H9 (cell line): ENCODE measurements at regions not wholly inside any gene's neighbourhood (a gene's known extent, or its start where the extent isn't known, plus 50 kb on each side); places are given as distances from the start of the nearest gene placed in this dataset.

Experiments used
- DNase-seq: peaks from one replicate; pipeline ENCODE4 v3.0.0-alpha.2; 2017
- H2AFZ ChIP-seq: one replicate; pipeline ENCODE4 v1.6.1; 2013; ENCODE audit warnings: mild to moderate bottlenecking, low read length, control low read depth, moderate library complexity
- H2AK5ac ChIP-seq: 2 replicates; pipeline ENCODE4 v1.6.1; 2013; ENCODE audit warnings: low read length, control low read depth, mixed read lengths; ENCODE audit not compliant: insufficient read length
- H2BK120ac ChIP-seq: one replicate; pipeline ENCODE4 v1.6.1; 2013; ENCODE audit warnings: low read depth, mild to moderate bottlenecking, low read length, control low read depth, inconsistent platforms; ENCODE audit not compliant: poor library complexity, severe bottlenecking
- H2BK12ac ChIP-seq: 2 replicates; pipeline ENCODE4 v1.6.1; 2013; ENCODE audit warnings: low read length, control low read depth, mixed read lengths, low read depth; ENCODE audit not compliant: insufficient read length
- H2BK15ac ChIP-seq: 2 replicates; pipeline ENCODE4 v1.6.1; 2013; ENCODE audit warnings: low read depth, low read length, control low read depth
- H2BK20ac ChIP-seq: one replicate; pipeline ENCODE4 v1.6.1; 2013; ENCODE audit warnings: low read depth, mild to moderate bottlenecking, low read length, control low read depth, inconsistent platforms; ENCODE audit not compliant: poor library complexity, severe bottlenecking
- H2BK5ac ChIP-seq: 2 replicates; pipeline ENCODE4 v1.6.1; 2013; ENCODE audit warnings: low read length, control low read depth, mixed read lengths; ENCODE audit not compliant: insufficient read length
- H3K14ac ChIP-seq: 2 replicates; pipeline ENCODE4 v1.6.1; 2013; ENCODE audit warnings: low read length, control low read depth; ENCODE audit not compliant: insufficient read depth
- H3K18ac ChIP-seq: 2 replicates; pipeline ENCODE4 v1.6.1; 2013; ENCODE audit warnings: low read depth, mild to moderate bottlenecking, mixed read lengths, low read length, control low read depth; ENCODE audit not compliant: insufficient read length
- H3K23ac ChIP-seq: 2 replicates; pipeline ENCODE4 v1.6.1; 2013; ENCODE audit warnings: low read length, control low read depth, mixed read lengths, low read depth; ENCODE audit not compliant: insufficient read length
- H3K23me2 ChIP-seq: 2 replicates; pipeline ENCODE4 v1.6.1; 2013; ENCODE audit warnings: low read depth, mild to moderate bottlenecking, mixed read lengths, low read length, control low read depth; ENCODE audit not compliant: insufficient read length, poor library complexity, severe bottlenecking
- H3K27ac ChIP-seq: 2 replicates; pipeline ENCODE4 v1.5.1; 2013; ENCODE audit warnings: low read length, control low read depth, mixed read lengths, low read depth; ENCODE audit not compliant: insufficient read length
- H3K27me3 ChIP-seq: 2 replicates; pipeline ENCODE4 v1.6.1; 2013; ENCODE audit warnings: low read length, control low read depth, inconsistent platforms; ENCODE audit not compliant: insufficient read depth
- H3K4ac ChIP-seq: 2 replicates; pipeline ENCODE4 v1.6.1; 2013; ENCODE audit warnings: low read depth, mild to moderate bottlenecking, control low read depth, inconsistent platforms, low read length, moderate library complexity
- H3K4me1 ChIP-seq: 2 replicates; pipeline ENCODE4 v1.6.1; 2013; ENCODE audit warnings: low read length, control low read depth, inconsistent platforms; ENCODE audit not compliant: insufficient read depth
- H3K4me2 ChIP-seq: 2 replicates; pipeline ENCODE4 v1.6.1; 2013; ENCODE audit warnings: low read length, control low read depth, mixed read lengths; ENCODE audit not compliant: insufficient read length, insufficient read depth
- H3K56ac ChIP-seq: 2 replicates; pipeline ENCODE4 v1.6.1; 2013; ENCODE audit warnings: low read depth, mild to moderate bottlenecking, mixed read lengths, low read length, control low read depth; ENCODE audit not compliant: insufficient read length
- H3K79me1 ChIP-seq: 2 replicates; pipeline ENCODE4 v1.6.1; 2013; ENCODE audit warnings: low read depth, mild to moderate bottlenecking, moderate library complexity, low read length, control low read depth, inconsistent platforms; ENCODE audit not compliant: insufficient read depth, poor library complexity, severe bottlenecking
- H3K79me2 ChIP-seq: 2 replicates; pipeline ENCODE4 v1.6.1; 2013; ENCODE audit warnings: low read length, control low read depth, inconsistent platforms; ENCODE audit not compliant: insufficient read depth
- H3K9ac ChIP-seq: 2 replicates; pipeline ENCODE4 v1.6.1; 2013; ENCODE audit warnings: low read length, control low read depth, mixed read lengths; ENCODE audit not compliant: insufficient read length; ENCODE audit errors: extremely low read depth
- H3K9me3 ChIP-seq: one replicate; pipeline ENCODE4 v1.6.1; 2013; ENCODE audit warnings: low read depth, low read length, inconsistent platforms; ENCODE audit not compliant: control insufficient read depth
- H3T11ph ChIP-seq: one replicate; pipeline ENCODE4 v1.6.1; 2013; ENCODE audit warnings: mild to moderate bottlenecking, low read length, control low read depth, inconsistent platforms
- H4K20me1 ChIP-seq: one replicate; pipeline ENCODE4 v1.6.1; 2013; ENCODE audit not compliant: control insufficient read depth, insufficient read length, insufficient read depth
- H4K5ac ChIP-seq: 2 replicates; pipeline ENCODE4 v1.6.1; 2013; ENCODE audit warnings: low read depth, mild to moderate bottlenecking, mixed read lengths, low read length, control low read depth; ENCODE audit not compliant: insufficient read length
- H4K8ac ChIP-seq: replicated peaks from 2 replicates; pipeline ENCODE4 v1.6.1; 2013; ENCODE audit warnings: low read length, control low read depth, mixed read lengths, low read depth; ENCODE audit not compliant: insufficient read length
- H4K91ac ChIP-seq: 2 replicates; pipeline ENCODE4 v1.6.1; 2013; ENCODE audit warnings: low read depth, mild to moderate bottlenecking, moderate library complexity, mixed read lengths, low read length, control low read depth; ENCODE audit not compliant: insufficient read length
- H3K27ac Mint-ChIP-seq, 3 experiments: 2 replicates in 2 of 3; 3 replicates in 1 of 3; pipeline ENCODE4 v1.8.0; 2020 to 2021; ENCODE audit warnings: mixed read lengths in 3 of 3, mild to moderate bottlenecking in 1 of 3, moderate library complexity in 1 of 3
- H3K27me3 Mint-ChIP-seq: 2 replicates; pipeline ENCODE4 v1.8.0; 2021; ENCODE audit warnings: low read depth, mild to moderate bottlenecking, moderate library complexity, mixed read lengths
- H3K36me3 Mint-ChIP-seq, 3 experiments: 2 replicates in 2 of 3; 3 replicates in 1 of 3; pipeline ENCODE4 v1.8.0; 2020 to 2021; ENCODE audit warnings: low read depth in 3 of 3, mixed read lengths in 3 of 3; ENCODE audit not compliant: insufficient read depth in 1 of 3
- H3K4me1 Mint-ChIP-seq, 2 experiments: 2 replicates each; pipeline ENCODE4 v1.8.0; 2020; ENCODE audit warnings: mixed read lengths in 2 of 2
- H3K4me3 Mint-ChIP-seq, 2 experiments: 2 replicates in 1 of 2; 3 replicates in 1 of 2; pipeline ENCODE4 v1.8.0; 2020 to 2021; ENCODE audit warnings: mild to moderate bottlenecking in 2 of 2, mixed read lengths in 2 of 2, moderate library complexity in 1 of 2
- H3K9me3 Mint-ChIP-seq, 2 experiments: 2 replicates in 1 of 2; 3 replicates in 1 of 2; pipeline ENCODE4 v1.8.0; 2020; ENCODE audit warnings: mild to moderate bottlenecking in 2 of 2, mixed read lengths in 2 of 2, moderate library complexity in 1 of 2
- WGBS: extraction: QIAGEN DNeasy Blood & Tissue Kit; methylation state at CpG from one replicate; pipeline ENCODE4 v1.1.7; 2013; ENCODE audit warnings: missing lambda C conversion rate, low lambda C conversion rate, mixed read lengths; ENCODE audit not compliant: insufficient read length; ENCODE audit errors: extremely low coverage; 5-methylcytosine and 5-hydroxymethylcytosine counted together
- TF ChIP-seq, protein P1 (sequence below): fragments of 200-600 bp; sonication (generic); conservative IDR thresholded peaks from 3 replicates; pipeline ENCODE4 v1.8.0; 2021; ENCODE audit warnings: antibody characterized with exemption, mild to moderate bottlenecking

DNA sequence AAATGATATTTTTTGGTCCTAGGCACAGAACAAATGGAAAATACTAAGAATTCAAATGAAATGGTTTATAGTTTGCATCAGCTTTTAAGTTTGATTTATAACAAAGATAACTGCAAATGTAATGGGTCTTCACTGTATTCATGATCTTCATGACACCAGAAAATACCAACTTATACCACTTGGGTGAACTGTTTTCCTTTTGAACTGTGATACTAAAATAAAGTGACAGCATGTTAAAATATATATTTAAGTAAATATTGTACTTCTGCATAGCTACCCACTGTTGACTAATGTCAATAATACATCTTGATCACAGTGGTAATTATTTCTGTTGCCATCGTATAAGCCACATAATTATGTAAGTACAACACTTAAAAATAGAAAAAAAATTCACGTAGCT lies 442.0 kb upstream of the ANKRD30A start:
- H4K8ac ChIP-seq, result no peak overlapping the region
- H3K23me2 ChIP-seq, result no peaks in the 10 kb centered on the region
- H4K20me1 ChIP-seq, result no peaks in the 10 kb centered on the region
- no peak overlapping the region for H3T11ph ChIP-seq
- H3K23ac ChIP-seq, result no peak overlapping the region
- WGBS, result no CpG with 5 or more reads among the region's 2 CpGs
- no peak overlapping the region for H3K56ac ChIP-seq
- peaks cover 1% of the 10 kb centered on the region; the same call in 1 of the 2 replicates for H3K4me1 ChIP-seq
- Mint-ChIP-seq H3K27me3 (no peaks in the 10 kb centered on the region), H3K36me3 (peaks cover 0 to 3% (median 0%) of the 10 kb centered on the region in 3 experiments; a peak in 1 of 7 replicates), H3K27ac (no peak overlapping the region), H3K9me3 (peaks cover 0 to 4% of the 10 kb centered on the region in 2 experiments; a peak in 2 of 5 replicates), H3K4me3 (no peak overlapping the region), H3K4me1 (peaks cover 3 to 15% of the 10 kb centered on the region in 2 experiments)
- TF ChIP-seq, protein P1, sequence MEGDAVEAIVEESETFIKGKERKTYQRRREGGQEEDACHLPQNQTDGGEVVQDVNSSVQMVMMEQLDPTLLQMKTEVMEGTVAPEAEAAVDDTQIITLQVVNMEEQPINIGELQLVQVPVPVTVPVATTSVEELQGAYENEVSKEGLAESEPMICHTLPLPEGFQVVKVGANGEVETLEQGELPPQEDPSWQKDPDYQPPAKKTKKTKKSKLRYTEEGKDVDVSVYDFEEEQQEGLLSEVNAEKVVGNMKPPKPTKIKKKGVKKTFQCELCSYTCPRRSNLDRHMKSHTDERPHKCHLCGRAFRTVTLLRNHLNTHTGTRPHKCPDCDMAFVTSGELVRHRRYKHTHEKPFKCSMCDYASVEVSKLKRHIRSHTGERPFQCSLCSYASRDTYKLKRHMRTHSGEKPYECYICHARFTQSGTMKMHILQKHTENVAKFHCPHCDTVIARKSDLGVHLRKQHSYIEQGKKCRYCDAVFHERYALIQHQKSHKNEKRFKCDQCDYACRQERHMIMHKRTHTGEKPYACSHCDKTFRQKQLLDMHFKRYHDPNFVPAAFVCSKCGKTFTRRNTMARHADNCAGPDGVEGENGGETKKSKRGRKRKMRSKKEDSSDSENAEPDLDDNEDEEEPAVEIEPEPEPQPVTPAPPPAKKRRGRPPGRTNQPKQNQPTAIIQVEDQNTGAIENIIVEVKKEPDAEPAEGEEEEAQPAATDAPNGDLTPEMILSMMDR, result no peak
- no peak overlapping the region for H2BK20ac ChIP-seq
- H2BK12ac ChIP-seq, result no peak overlapping the region
- no peak overlapping the region for H2AFZ ChIP-seq
- H2BK120ac ChIP-seq, result no peak overlapping the region
- H3K27me3 ChIP-seq, result no peaks in the 10 kb centered on the region
- no peak overlapping the region for H4K91ac ChIP-seq
- no peak for DNase-seq
- no peak overlapping the region for H3K4ac ChIP-seq
- H3K4me2 ChIP-seq, result no peak overlapping the region
- no peak overlapping the region for H2BK15ac ChIP-seq
- H4K5ac ChIP-seq, result no peak overlapping the region
- no peak overlapping the region for H2BK5ac ChIP-seq
- H3K9me3 ChIP-seq, result no peaks in the 10 kb centered on the region
- no peak overlapping the region for H3K18ac ChIP-seq
- no peak overlapping the region for H3K9ac ChIP-seq
- no peak overlapping the region for H3K14ac ChIP-seq
- H3K79me2 ChIP-seq, result no peaks in the 10 kb centered on the region
- no peak overlapping the region for H3K27ac ChIP-seq
- H3K79me1 ChIP-seq, result no peaks in the 10 kb centered on the region
- no peak overlapping the region for H2AK5ac ChIP-seq
